HEK293T (cell line): ENCODE measurements at regions not wholly inside any gene's neighbourhood (a gene's known extent, or its start where the extent isn't known, plus 50 kb on each side); places are given as distances from the start of the nearest gene placed in this dataset.

ENCODE experiments used
- ARNT ChIP-seq: fragments of 450-650 bp; IDR thresholded peaks from 2 replicates; pipeline ENCODE4 v1.6.1; 2017; ENCODE audit warnings: mild to moderate bottlenecking
- BHLHE40 ChIP-seq: fragments of 450-650 bp; IDR thresholded peaks from 2 replicates; pipeline ENCODE4 v1.6.1; 2016; ENCODE audit warnings: mild to moderate bottlenecking, moderate library complexity, borderline replicate concordance
- ELF4 ChIP-seq: fragments of 450-650 bp; IDR thresholded peaks from 2 replicates; pipeline ENCODE4 v1.6.1; 2017; ENCODE audit warnings: antibody characterized with exemption
- FOXK2 ChIP-seq: fragments of 450-650 bp; IDR thresholded peaks from 2 replicates; pipeline ENCODE4 v1.6.1; 2016; ENCODE audit warnings: mild to moderate bottlenecking
- HDGF ChIP-seq: fragments of 450-650 bp; IDR thresholded peaks from 2 replicates; pipeline ENCODE4 v1.6.1; 2017; ENCODE audit warnings: antibody characterized with exemption, borderline replicate concordance
- LEF1 ChIP-seq: fragments of 450-650 bp; IDR thresholded peaks from 2 replicates; pipeline ENCODE4 v1.6.1; 2017; ENCODE audit warnings: mild to moderate bottlenecking, borderline replicate concordance
- NFRKB ChIP-seq: fragments of 450-650 bp; IDR thresholded peaks from 2 replicates; pipeline ENCODE4 v1.6.1; 2016; ENCODE audit warnings: mild to moderate bottlenecking, moderate library complexity
- SP1 ChIP-seq: fragments of 450-650 bp; IDR thresholded peaks from 2 replicates; pipeline ENCODE4 v1.6.1; 2017
- SUZ12 ChIP-seq: fragments of 450-650 bp; IDR thresholded peaks from 2 replicates; pipeline ENCODE4 v1.6.1; 2016; ENCODE audit warnings: mild to moderate bottlenecking
- TARDBP ChIP-seq: fragments of 450-650 bp; IDR thresholded peaks from 2 replicates; pipeline ENCODE4 v1.6.1; 2016
- ZNF384 ChIP-seq: fragments of 450-650 bp; IDR thresholded peaks from 2 replicates; pipeline ENCODE4 v1.6.1; 2016

GRCh38 chr3:81349816-81350340, 411.6 kb downstream of the GBE1 start:
- TF ChIP-seq BHLHE40 = no peak
- no peak for TF ChIP-seq HDGF
- TF ChIP-seq SP1 = no peak
- no peak for TF ChIP-seq NFRKB
- TF ChIP-seq ARNT = no peak
- no peak for TF ChIP-seq ZNF384
- no peak for TF ChIP-seq TARDBP
- TF ChIP-seq ELF4 = no peak
- no peak for TF ChIP-seq FOXK2
- TF ChIP-seq SUZ12 = no peak
- no peak for TF ChIP-seq LEF1
